Fibroblast of lung (primary cell): ENCODE measurements at regions not wholly inside any gene's neighbourhood (a gene's known extent, or its start where the extent isn't known, plus 50 kb on each side); places are given as distances from the start of the nearest gene placed in this dataset.

Experiments
- EZH2 ChIP-seq: IDR thresholded peaks from 2 replicates; pipeline ENCODE4 v1.5.1; 2012; ENCODE audit warnings: low read length, control low read depth, mild to moderate bottlenecking; ENCODE audit errors: missing control alignments
- TF ChIP-seq, protein P1 (sequence below), 2 donors: IDR thresholded peaks in 1 of 2; conservative IDR thresholded peaks in 1 of 2; 1 replicate in 1 of 2; 2 replicates in 1 of 2; pipeline ENCODE4 v1.5.1; 2011 to 2012; ENCODE audit warnings: low read length in 2 of 2, control low read depth in 1 of 2, inconsistent platforms in 1 of 2, low read depth in 1 of 2, mild to moderate bottlenecking in 1 of 2

DNA sequence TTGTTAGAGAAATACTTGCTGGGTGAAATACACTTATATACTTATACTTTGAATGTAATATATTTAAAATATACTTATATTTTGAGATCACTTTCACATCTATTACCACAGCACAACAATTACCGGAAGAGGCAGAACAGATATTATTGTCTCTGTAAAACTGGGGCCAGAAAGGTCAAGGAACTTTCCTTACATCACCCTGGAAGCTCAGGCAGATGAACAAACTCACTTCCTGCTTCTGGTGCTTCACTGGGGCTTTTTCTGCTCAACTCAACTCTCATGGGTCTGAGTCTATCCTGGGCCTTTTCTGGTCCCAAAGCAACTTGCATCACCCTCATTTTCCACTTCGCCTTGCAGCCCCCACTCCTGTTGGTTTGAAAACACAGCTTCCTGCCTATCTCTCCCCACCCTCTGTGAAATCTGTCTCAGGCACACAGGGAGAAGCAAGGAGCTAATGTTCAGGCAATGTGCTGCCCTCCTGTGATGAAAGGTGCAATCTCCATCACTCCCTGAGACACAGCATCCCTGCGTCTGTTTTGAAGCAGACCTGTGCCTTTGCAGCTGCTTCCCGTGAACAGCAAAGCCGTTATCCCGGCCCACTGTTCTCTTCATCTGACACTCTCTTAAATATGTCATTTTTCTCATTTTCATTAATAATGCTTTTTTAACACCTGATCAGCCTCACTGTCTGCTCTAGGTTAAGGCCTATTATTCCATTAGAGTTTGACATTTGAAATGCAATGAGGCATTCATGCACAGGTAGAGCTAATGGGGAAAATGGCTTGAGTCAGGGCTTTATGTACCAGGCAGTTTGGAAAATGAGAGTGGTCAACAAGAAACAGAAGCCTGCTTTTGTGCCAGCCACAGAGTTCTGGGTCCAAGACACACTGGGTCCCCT, 251.9 kb upstream of the CHAC2 start:
- no peak for TF ChIP-seq EZH2
- TF ChIP-seq, protein P1, sequence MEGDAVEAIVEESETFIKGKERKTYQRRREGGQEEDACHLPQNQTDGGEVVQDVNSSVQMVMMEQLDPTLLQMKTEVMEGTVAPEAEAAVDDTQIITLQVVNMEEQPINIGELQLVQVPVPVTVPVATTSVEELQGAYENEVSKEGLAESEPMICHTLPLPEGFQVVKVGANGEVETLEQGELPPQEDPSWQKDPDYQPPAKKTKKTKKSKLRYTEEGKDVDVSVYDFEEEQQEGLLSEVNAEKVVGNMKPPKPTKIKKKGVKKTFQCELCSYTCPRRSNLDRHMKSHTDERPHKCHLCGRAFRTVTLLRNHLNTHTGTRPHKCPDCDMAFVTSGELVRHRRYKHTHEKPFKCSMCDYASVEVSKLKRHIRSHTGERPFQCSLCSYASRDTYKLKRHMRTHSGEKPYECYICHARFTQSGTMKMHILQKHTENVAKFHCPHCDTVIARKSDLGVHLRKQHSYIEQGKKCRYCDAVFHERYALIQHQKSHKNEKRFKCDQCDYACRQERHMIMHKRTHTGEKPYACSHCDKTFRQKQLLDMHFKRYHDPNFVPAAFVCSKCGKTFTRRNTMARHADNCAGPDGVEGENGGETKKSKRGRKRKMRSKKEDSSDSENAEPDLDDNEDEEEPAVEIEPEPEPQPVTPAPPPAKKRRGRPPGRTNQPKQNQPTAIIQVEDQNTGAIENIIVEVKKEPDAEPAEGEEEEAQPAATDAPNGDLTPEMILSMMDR (conservative IDR thresholded peaks at IDR 0.05 in 1 of 2, IDR thresholded peaks at IDR 0.05 in 1 of 2; ENCODE audit: low read depth in 1 of 2, low read length in 2 of 2), result no peak
